ENCODE measurements at regions not wholly inside any gene's neighbourhood (a gene's known extent, or its start where the extent isn't known, plus 50 kb on each side); places are given as distances from the start of the nearest gene placed in this dataset.

- DNase-seq (ENCODE audit: low spot score): no peak
- intact Hi-C loops (cut with DNase I): loop anchor here in 1 of 2 donors (5.0 kb wide), 1 partner anchor 1062 kb away; no protein-coding TSS in a partner anchor
Measured at GRCh38 chr20:7505152-7505834, 435.0 kb downstream of the HAO1 start.

GRCh38 chr20:7505835-7506221 is 434.4 kb downstream of the HAO1 start:
- intact Hi-C loops (cut with DNase I): loop anchor here in 1 of 2 donors (5.0 kb wide), 1 partner anchor 1061 kb away; no protein-coding TSS in a partner anchor
- DNase-seq (ENCODE audit: low spot score): no peak

GRCh38 chr20:7516621-7517111 is 423.6 kb downstream of the HAO1 start:
- no peak for DNase-seq (ENCODE audit: low spot score)
- intact Hi-C loops (cut with DNase I): loop anchor here in 1 of 2 donors (5.0 kb wide), 1 partner anchor 316 kb away; no protein-coding TSS in a partner anchor

GRCh38 chr20:7520361-7520760 is 419.9 kb downstream of the HAO1 start:
- intact Hi-C loops (cut with DNase I): no loop called here
- no peak for DNase-seq (ENCODE audit: low spot score)

- intact Hi-C loops (cut with DNase I): no loop called here
Measured at GRCh38 chr20:7523288-7523687, 417.0 kb downstream of the HAO1 start.

GRCh38 chr20:7540018-7540417 is 400.2 kb downstream of the HAO1 start:
- intact Hi-C loops (cut with DNase I): no loop called here
- no peak for DNase-seq (ENCODE audit: low spot score)

More at GRCh38 chr20:7523288-7523687, 417.0 kb downstream of the HAO1 start:
- DNase-seq (ENCODE audit: low spot score): no peak

GRCh38 chr20:7540923-7541322 is 399.3 kb downstream of the HAO1 start:
- no peak for DNase-seq (ENCODE audit: low spot score)
- intact Hi-C loops (cut with DNase I): no loop called here

- intact Hi-C loops (cut with DNase I): no loop called here
- DNase-seq (ENCODE audit: low spot score): no peak
Measured at GRCh38 chr20:7571101-7571500, 369.2 kb downstream of the HAO1 start.

- DNase-seq (ENCODE audit: low spot score): no peak
- intact Hi-C loops (cut with DNase I): no loop called here
Measured at GRCh38 chr20:7571521-7572055, 368.7 kb downstream of the HAO1 start.

GRCh38 chr20:7579888-7580287 is 360.4 kb downstream of the HAO1 start:
- no peak for DNase-seq (ENCODE audit: low spot score)
- intact Hi-C loops (cut with DNase I): no loop called here

GRCh38 chr20:7585126-7585679 is 355.1 kb downstream of the HAO1 start:
- DNase-seq (ENCODE audit: low spot score): no peak
- intact Hi-C loops (cut with DNase I): no loop called here

- intact Hi-C loops (cut with DNase I): no loop called here
Measured at GRCh38 chr20:7586481-7586880, 353.8 kb downstream of the HAO1 start.

GRCh38 chr20:7589164-7589563 is 351.1 kb downstream of the HAO1 start:
- intact Hi-C loops (cut with DNase I): no loop called here

More at GRCh38 chr20:7586481-7586880, 353.8 kb downstream of the HAO1 start:
- no peak for DNase-seq (ENCODE audit: low spot score)

GRCh38 chr20:7596541-7596940 is 343.7 kb downstream of the HAO1 start:
- DNase-seq (ENCODE audit: low spot score): no peak
- intact Hi-C loops (cut with DNase I): no loop called here

More at GRCh38 chr20:7589164-7589563, 351.1 kb downstream of the HAO1 start:
- DNase-seq (ENCODE audit: low spot score): no peak

GRCh38 chr20:7601431-7601830 is 338.8 kb downstream of the HAO1 start:
- intact Hi-C loops (cut with DNase I): no loop called here
- DNase-seq (ENCODE audit: low spot score): no peak

GRCh38 chr20:7606941-7607340 is 333.3 kb downstream of the HAO1 start:
- no peak for DNase-seq (ENCODE audit: low spot score)
- intact Hi-C loops (cut with DNase I): no loop called here

GRCh38 chr20:7608250-7608649 is 332.0 kb downstream of the HAO1 start:
- intact Hi-C loops (cut with DNase I): no loop called here
- DNase-seq (ENCODE audit: low spot score): no peak

GRCh38 chr20:7609251-7609650 is 331.0 kb downstream of the HAO1 start:
- intact Hi-C loops (cut with DNase I): no loop called here
- DNase-seq (ENCODE audit: low spot score): no peak

GRCh38 chr20:7610681-7611080 is 329.6 kb downstream of the HAO1 start:
- DNase-seq (ENCODE audit: low spot score): no peak
- intact Hi-C loops (cut with DNase I): no loop called here

- no peak for DNase-seq (ENCODE audit: low spot score)
- intact Hi-C loops (cut with DNase I): no loop called here
Measured at GRCh38 chr20:7617797-7618196, 322.5 kb downstream of the HAO1 start.

All from posterior vena cava (tissue), 2 donors.